ENCODE measurements at regions not wholly inside any gene's neighbourhood (a gene's known extent, or its start where the extent isn't known, plus 50 kb on each side); places are given as distances from the start of the nearest gene placed in this dataset.

DNA sequence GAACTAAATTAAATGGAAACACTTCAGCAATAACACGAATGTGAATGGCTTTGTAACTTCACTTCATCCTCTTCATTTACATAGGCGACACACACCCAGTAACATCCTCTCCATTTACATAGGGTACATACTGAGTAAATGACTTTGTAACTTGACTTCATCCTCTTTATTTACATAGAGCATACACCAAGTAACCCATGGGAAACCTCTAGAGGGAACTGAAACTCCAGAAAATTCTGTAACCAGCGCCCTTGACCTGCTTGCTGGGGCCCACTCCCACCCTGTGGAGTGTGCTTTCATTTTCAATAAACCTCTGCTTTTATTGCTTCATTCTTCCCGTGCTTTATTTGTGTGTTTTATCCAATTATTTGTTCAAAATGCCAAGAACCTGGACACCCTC, 81.6 kb upstream of the OPRM1 start:
- Histone ChIP-seq H3K27ac (ENCODE audit: low read length) (no peak overlapping the region), H3K4me1 (ENCODE audit: control insufficient read depth, insufficient read depth, low read length) (no peaks in the 10 kb centered on the region), H3K9me3 (ENCODE audit: control insufficient read depth, low read length) (no peaks in the 10 kb centered on the region), H3K4me3 (ENCODE audit: low read length) (no peak overlapping the region), H3K27me3 (ENCODE audit: control insufficient read depth, insufficient read depth) (no peaks in the 10 kb centered on the region)
- intact Hi-C loops (cut with DNase I), result no loop called here
- DNase-seq, result no peak
- WGBS, result 69% methylated on average over 4 of the region's 4 CpGs
- ATAC-seq, result no peak

DNA sequence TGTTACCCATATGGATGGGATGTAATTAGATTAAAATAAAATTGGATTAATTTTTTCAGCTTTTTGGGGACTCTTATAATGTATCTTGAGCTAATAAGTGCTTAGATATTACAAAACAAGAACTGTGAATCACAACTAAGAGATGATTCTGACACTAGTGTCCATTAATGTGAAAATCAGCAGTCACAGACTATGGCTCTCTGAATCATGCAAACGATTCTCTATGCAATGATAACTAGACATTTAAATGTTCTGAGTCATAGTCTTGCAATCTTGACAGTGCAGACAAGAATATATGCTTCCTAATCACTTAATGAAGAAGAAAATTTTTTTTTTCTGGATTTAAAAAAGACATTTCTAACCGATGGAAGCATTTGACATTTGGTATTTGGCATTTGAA, 82.2 kb upstream of the OPRM1 start:
- no peak for DNase-seq
- 41% methylated on average over 2 of the region's 2 CpGs for WGBS
- H3K27ac ChIP-seq (ENCODE audit: low read length), result no peak overlapping the region
- no peak for ATAC-seq
- H3K4me3 ChIP-seq (ENCODE audit: low read length), result no peak overlapping the region
- H3K27me3 ChIP-seq (ENCODE audit: control insufficient read depth, insufficient read depth), result no peaks in the 10 kb centered on the region
- no peaks in the 10 kb centered on the region for H3K4me1 ChIP-seq (ENCODE audit: control insufficient read depth, insufficient read depth, low read length)
- intact Hi-C loops (cut with DNase I), result no loop called here
- no peaks in the 10 kb centered on the region for H3K9me3 ChIP-seq (ENCODE audit: control insufficient read depth, low read length)

DNA sequence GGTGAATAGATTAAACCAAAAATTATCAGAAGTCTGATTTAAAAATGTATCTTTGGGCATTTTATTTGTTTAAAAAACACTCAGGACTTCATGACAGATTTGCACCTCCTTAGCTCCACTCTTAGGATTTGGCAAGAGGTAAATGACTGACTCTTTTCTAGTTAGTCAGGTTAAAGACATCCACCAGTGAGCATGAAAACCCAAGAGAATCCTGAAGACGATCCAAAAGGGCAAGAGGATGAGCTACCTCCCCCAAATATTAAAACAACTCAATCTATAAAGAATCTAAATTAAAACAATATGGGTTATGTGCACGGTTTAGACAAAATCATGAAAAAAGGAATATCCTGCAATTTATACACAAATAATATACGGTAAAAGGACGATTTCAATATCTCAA, 89.4 kb upstream of the OPRM1 start:
- no peaks in the 10 kb centered on the region for H3K4me1 ChIP-seq (ENCODE audit: control insufficient read depth, insufficient read depth, low read length)
- WGBS, result 46% methylated on average over 4 of the region's 4 CpGs
- no peak overlapping the region for H3K27ac ChIP-seq (ENCODE audit: low read length)
- no peaks in the 10 kb centered on the region for H3K27me3 ChIP-seq (ENCODE audit: control insufficient read depth, insufficient read depth)
- intact Hi-C loops (cut with DNase I), result loop anchor here in 3 of 4 donors (5.0 to 10.0 kb wide), 2 partner anchors 717 to 915 kb away; no protein-coding TSS in a partner anchor
- no peak for ATAC-seq
- H3K9me3 ChIP-seq (ENCODE audit: control insufficient read depth, low read length), result no peaks in the 10 kb centered on the region
- no peak overlapping the region for H3K4me3 ChIP-seq (ENCODE audit: low read length)
- DNase-seq, result no peak

DNA sequence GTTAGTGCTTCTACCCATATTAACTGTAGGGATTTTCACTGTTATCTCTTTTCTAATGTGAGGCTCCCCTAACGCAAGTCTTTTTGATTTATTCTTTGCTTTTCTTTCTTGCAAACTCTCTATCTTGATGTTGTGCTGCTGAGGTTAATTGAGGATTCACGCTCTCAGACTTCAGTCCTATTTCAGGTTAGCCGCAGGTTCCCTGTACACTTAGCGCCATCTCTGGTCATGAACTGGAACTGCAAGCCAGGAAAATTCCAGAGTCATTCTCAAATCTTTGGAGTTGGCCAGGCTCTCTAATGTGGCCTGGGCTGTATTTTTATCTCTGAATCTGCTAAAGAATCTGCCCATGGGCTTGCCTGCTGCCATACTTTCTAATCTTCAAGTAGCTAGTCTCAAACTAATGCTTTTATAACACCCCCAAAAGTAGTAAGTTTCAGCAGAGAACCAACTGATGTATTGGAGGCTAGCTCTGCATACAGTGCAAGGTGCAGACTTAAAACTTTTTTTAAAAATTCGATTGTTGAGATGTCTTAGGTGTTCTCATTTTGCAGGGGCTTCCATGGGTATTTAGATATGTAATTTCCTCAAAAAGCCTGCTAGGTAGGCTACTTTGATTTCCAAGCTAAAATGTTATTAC, 91.1 kb upstream of the OPRM1 start:
- Histone ChIP-seq H3K27me3 (ENCODE audit: control insufficient read depth, insufficient read depth) (no peaks in the 10 kb centered on the region), H3K27ac (ENCODE audit: low read length) (no peak overlapping the region), H3K4me1 (ENCODE audit: control insufficient read depth, insufficient read depth, low read length) (no peaks in the 10 kb centered on the region), H3K9me3 (ENCODE audit: control insufficient read depth, low read length) (no peaks in the 10 kb centered on the region), H3K4me3 (ENCODE audit: low read length) (no peak overlapping the region)
- DNase-seq (no peak), ATAC-seq (no peak)
- intact Hi-C loops (cut with DNase I), result loop anchor here in 2 of 4 donors (5.0 to 10.0 kb wide), 2 partner anchors 716 to 913 kb away; no protein-coding TSS in a partner anchor
- WGBS, result 13% methylated on average over 5 of the region's 5 CpGs

DNA sequence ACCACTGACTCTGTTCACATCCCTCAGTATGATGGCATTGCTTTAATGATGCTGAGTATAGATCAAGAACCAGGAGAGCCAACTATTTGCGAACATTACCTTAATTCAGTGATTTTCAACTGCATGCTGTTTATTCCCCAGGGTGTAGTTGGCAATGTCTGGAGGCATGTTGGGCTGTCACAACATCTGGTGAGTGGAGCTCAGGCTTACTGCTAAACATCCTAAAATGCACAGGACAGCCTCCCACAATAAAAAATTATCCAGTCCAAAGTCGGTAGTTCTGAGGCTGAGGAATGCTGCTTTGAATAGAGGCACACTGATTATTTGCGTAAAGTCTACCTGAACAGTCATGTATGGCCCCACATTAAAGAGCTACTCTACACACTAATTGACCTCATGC, 94.8 kb upstream of the OPRM1 start:
- Histone ChIP-seq H3K4me3 (ENCODE audit: low read length) (no peak overlapping the region), H3K4me1 (ENCODE audit: control insufficient read depth, insufficient read depth, low read length) (no peaks in the 10 kb centered on the region), H3K27me3 (ENCODE audit: control insufficient read depth, insufficient read depth) (peaks cover 2% of the 10 kb centered on the region), H3K27ac (ENCODE audit: low read length) (no peak overlapping the region), H3K9me3 (ENCODE audit: control insufficient read depth, low read length) (no peaks in the 10 kb centered on the region)
- ATAC-seq (no peak), DNase-seq (no peak)
- intact Hi-C loops (cut with DNase I), result loop anchor here in 1 of 4 donors (10.0 kb wide), 1 partner anchor 909 kb away; no protein-coding TSS in a partner anchor
- 67% methylated on average over 3 of the region's 3 CpGs for WGBS

DNA sequence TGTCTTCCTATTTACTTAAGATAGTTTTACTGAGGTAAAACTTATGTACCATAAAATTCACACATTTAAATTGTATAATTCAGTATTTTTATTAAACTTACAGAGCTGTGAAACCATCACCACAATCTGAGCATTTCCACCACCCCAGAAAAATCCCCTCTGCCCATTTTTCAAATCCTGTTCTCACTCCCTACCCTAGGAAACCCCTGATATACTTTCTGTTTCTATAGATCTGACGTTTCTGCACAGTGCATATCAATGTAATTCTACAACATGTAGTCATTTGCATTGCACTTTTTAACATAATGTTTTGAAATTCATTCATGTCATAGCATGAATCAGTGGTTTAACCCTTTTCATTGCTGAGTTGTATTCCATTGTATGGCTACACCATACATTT, 96.7 kb upstream of the OPRM1 start:
- intact Hi-C loops (cut with DNase I), result loop anchor here in 1 of 4 donors (10.0 kb wide), 1 partner anchor 908 kb away; no protein-coding TSS in a partner anchor
- whole genome bisulfite sequencing, result 71% methylated on average over 1 of the region's 1 CpG
- DNase-seq, result no peak

DNA sequence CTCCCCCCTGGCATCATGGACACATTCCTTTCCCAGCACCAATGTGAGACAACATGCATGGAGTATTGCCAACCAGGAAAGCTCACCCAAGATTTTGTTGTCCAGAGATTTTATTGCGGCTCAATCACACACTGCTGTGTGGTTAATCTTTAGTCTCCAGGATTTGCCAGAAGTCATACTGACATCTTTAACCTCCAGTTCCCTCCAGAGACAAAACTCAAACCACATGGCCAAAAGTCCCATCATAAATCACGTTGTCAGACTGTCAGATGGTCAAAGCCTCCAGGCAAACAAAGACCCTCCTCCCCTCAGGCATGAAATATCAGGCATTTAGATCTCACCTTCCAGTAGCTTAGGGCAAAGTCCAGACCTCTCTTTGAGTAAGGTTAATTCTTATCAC, 97.3 kb upstream of the OPRM1 start:
- Histone ChIP-seq H3K9me3 (ENCODE audit: control insufficient read depth, low read length) (no peaks in the 10 kb centered on the region), H3K27ac (ENCODE audit: low read length) (no peak overlapping the region), H3K4me1 (ENCODE audit: control insufficient read depth, insufficient read depth, low read length) (no peaks in the 10 kb centered on the region), H3K4me3 (ENCODE audit: low read length) (no peak overlapping the region), H3K27me3 (ENCODE audit: control insufficient read depth, insufficient read depth) (peaks cover 2% of the 10 kb centered on the region)
- no peak for DNase-seq
- intact Hi-C loops (cut with DNase I), result loop anchor here in 1 of 4 donors (10.0 kb wide), 1 partner anchor 907 kb away; no protein-coding TSS in a partner anchor
- no peak for ATAC-seq
- WGBS, result 62% methylated on average over 2 of the region's 2 CpGs

More for the DNA sequence above, 96.7 kb upstream of the OPRM1 start:
- ATAC-seq, result no peak
- Histone ChIP-seq H3K9me3 (ENCODE audit: control insufficient read depth, low read length) (no peaks in the 10 kb centered on the region), H3K27ac (ENCODE audit: low read length) (no peak overlapping the region), H3K4me3 (ENCODE audit: low read length) (no peak overlapping the region), H3K4me1 (ENCODE audit: control insufficient read depth, insufficient read depth, low read length) (no peaks in the 10 kb centered on the region), H3K27me3 (ENCODE audit: control insufficient read depth, insufficient read depth) (peaks cover 2% of the 10 kb centered on the region)

DNA sequence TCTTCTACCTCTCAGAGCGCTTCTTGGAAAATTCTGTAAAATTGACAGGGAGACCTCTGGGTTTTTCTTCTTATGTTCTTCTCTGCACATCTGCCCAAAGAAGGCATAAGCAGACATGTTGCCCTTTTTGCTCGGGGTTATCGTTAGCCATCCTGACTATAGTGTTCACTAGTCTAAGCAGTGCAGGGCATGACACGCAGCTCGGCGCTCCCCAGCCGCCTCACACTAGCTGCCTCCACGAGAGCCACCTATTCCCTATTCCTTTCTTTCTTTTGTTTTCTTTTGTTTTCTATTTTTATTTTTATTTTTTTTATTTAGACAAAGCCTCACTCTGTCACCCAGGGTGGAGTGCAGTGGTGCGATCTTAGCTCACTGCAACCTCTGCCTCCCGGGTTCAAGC, 100.2 kb upstream of the OPRM1 start:
- intact Hi-C loops (cut with DNase I), result no loop called here
- Histone ChIP-seq H3K4me3 (ENCODE audit: low read length) (no peak overlapping the region), H3K4me1 (ENCODE audit: control insufficient read depth, insufficient read depth, low read length) (no peaks in the 10 kb centered on the region), H3K27ac (ENCODE audit: low read length) (no peak overlapping the region), H3K9me3 (ENCODE audit: control insufficient read depth, low read length) (no peaks in the 10 kb centered on the region), H3K27me3 (ENCODE audit: control insufficient read depth, insufficient read depth) (peaks cover 2% of the 10 kb centered on the region)
- 75% methylated on average over 10 of the region's 10 CpGs for WGBS
- DNase-seq (no peak), ATAC-seq (no peak)

DNA sequence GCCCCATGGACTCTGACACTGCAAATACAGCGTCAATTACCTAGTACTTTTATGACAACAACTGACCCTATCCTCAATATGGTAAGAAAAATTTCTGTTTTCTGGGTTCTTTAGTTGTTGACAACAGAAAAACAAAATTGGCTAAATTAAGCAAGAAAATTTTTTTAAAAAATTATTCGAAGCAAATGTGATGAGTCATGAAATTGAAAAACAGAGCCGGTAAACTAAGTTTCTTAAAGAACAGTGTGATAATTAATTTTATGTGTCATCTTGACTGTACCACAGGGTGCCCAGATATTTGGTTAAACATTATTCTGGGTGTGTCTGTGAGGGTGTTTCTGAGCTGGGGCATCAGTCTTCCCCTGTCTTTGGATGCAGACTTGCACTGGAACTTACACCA, 107.6 kb upstream of the OPRM1 start:
- Histone ChIP-seq H3K9me3 (ENCODE audit: control insufficient read depth, low read length) (no peaks in the 10 kb centered on the region), H3K27ac (ENCODE audit: low read length) (no peak overlapping the region), H3K4me1 (ENCODE audit: control insufficient read depth, insufficient read depth, low read length) (no peaks in the 10 kb centered on the region), H3K27me3 (ENCODE audit: control insufficient read depth, insufficient read depth) (no peaks in the 10 kb centered on the region), H3K4me3 (ENCODE audit: low read length) (no peak overlapping the region)
- intact Hi-C loops (cut with DNase I), result no loop called here
- 88% methylated on average over 3 of the region's 3 CpGs for WGBS
- ATAC-seq (no peak), DNase-seq (no peak)

DNA sequence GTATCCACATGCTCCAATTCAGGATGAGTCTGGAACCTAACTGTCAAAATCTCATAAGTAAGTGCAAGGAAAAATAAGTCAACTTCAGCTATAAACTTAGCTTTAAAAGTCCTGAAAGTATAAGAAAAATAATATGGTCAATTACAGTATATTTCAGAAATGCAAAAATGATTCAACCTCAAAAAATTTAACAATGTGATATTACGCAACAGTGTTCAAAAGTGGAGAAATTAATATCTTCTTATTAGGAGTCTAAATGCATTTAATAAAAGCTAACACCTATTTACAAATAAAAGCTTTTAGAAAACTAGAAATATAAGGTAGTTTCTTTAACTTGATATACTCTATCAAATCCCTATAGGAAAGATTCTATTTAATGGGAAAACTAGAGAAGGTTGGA, 111.2 kb upstream of the OPRM1 start:
- DNase-seq, result no peak
- no peaks in the 10 kb centered on the region for H3K4me1 ChIP-seq (ENCODE audit: control insufficient read depth, insufficient read depth, low read length)
- ATAC-seq, result no peak
- H3K9me3 ChIP-seq (ENCODE audit: control insufficient read depth, low read length), result no peaks in the 10 kb centered on the region
- H3K27me3 ChIP-seq (ENCODE audit: control insufficient read depth, insufficient read depth), result no peaks in the 10 kb centered on the region
- 95% methylated on average over 1 of the region's 1 CpG for WGBS
- no peak overlapping the region for H3K4me3 ChIP-seq (ENCODE audit: low read length)
- no peak overlapping the region for H3K27ac ChIP-seq (ENCODE audit: low read length)
- intact Hi-C loops (cut with DNase I), result no loop called here

DNA sequence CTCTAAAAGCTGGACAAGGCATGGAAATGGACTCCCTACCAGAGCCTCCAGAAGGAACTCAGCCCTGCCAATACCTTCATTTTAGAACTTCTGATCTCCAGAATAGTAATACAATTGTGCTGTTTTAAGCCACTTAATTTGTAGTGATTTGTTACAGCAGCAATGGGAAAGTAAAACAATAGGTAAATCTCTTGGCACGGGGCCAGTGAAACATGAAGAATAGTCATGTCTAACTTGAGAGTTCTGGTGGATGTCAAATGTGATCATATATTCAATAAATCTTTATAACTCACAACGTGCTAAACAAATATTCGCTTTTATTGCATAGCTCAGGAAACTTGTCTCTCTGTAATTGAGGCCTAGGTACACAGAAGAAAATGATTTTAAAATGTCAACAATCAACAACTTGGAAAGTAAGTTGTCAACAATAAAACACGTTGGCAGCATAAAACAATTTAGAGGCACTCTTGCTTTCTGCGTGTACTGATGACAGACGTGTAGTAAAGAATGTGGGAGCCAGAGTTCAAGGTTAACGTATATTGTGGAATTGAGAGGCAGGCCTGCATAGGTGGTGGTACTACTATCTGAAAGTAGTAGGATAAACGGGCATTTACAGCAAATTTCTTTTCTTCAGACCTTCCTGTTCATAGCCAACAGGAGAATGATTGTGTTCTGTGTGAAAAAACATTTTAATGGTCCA, 140.5 kb upstream of the OPRM1 start:
- Histone ChIP-seq H3K9me3 (ENCODE audit: control insufficient read depth, low read length) (no peaks in the 10 kb centered on the region), H3K27me3 (ENCODE audit: control insufficient read depth, insufficient read depth) (no peaks in the 10 kb centered on the region), H3K27ac (ENCODE audit: low read length) (no peak overlapping the region), H3K4me1 (ENCODE audit: control insufficient read depth, insufficient read depth, low read length) (no peaks in the 10 kb centered on the region), H3K4me3 (ENCODE audit: low read length) (no peak overlapping the region)
- no peak for ATAC-seq
- WGBS, result 77% methylated on average over 8 of the region's 8 CpGs
- no peak for DNase-seq
- intact Hi-C loops (cut with DNase I), result no loop called here
